NCI-H748 treated with DMSO at 0.1 percent for 48 hours (cell line): ENCODE measurements at regions not wholly inside any gene's neighbourhood (a gene's known extent, or its start where the extent isn't known, plus 50 kb on each side); places are given as distances from the start of the nearest gene placed in this dataset.

Experiments
- DNase-seq: peaks from one replicate; lab custom pipeline; 2025; lab: John Stamatoyannopoulos, UW

GRCh38 chr2:107312240-107312639, 426.3 kb upstream of the ST6GAL2 start:
- DNase-seq = no peak

- no peak for DNase-seq
These were observed 427.3 kb upstream of the ST6GAL2 start for GRCh38 chr2:107313316-107313715.

DNA sequence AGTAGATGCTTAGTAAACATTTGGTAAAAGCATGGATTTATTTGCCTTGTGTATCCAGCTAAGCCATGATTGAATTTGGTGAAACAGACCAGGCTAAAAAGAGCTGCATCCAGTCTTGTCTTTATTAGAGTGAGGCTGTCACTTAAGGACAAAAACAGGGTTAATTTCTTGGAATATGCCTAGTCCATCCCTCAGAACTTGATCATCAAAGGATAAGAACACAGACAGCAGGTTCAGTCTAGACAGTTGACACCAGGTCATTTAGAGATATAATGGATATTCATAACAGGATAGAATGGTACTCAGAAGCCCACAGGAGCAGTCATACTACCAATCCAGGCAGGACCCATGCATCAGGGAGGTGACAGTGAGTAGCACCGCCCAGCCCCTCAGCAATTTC, 434.9 kb upstream of the ST6GAL2 start:
- DNase-seq = no peak

- no peak for DNase-seq
These were observed 436.4 kb upstream of the ST6GAL2 start for GRCh38 chr2:107322416-107322815.

- DNase-seq = no peak
These were observed 438.1 kb upstream of the ST6GAL2 start for GRCh38 chr2:107323946-107324565.

DNA sequence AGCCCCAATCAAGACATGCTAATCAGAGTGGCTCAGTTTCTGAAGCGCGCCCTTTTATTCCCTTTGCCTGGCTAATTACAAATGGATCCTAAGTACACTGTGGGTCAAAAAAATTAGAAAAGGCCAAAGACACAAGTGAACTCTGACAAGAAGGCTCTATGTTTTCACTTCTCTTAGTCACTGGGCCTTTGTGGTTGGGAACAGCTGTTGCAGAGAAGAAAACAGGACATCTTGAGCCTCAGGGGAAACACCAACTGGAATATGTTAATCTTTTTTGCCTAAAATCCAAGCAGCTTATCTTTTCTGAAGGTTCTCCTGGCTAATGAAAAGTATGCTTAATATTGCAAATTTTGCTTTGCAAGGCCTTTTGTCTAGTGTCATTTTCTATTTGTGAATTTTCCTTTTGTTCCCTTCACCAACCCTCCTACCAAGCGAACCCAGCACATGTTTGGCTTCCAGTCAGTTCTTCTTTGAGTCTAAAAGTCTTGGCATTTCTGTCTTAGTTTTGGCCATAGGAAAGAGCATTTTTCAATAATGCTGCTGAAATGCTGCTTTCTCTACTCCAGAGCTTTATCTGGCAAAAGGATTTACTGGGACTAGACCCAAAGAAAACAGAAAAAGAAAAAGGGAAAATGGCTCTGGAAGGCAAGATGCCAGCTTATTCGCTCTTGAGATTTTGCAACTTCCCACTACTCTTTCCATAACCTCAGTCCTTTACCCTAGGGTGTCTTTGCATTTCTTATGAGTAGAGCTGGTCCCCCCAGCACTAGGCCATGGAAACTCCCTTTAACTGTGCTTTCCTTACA, 440.2 kb upstream of the ST6GAL2 start:
- DNase-seq = no peak

DNA sequence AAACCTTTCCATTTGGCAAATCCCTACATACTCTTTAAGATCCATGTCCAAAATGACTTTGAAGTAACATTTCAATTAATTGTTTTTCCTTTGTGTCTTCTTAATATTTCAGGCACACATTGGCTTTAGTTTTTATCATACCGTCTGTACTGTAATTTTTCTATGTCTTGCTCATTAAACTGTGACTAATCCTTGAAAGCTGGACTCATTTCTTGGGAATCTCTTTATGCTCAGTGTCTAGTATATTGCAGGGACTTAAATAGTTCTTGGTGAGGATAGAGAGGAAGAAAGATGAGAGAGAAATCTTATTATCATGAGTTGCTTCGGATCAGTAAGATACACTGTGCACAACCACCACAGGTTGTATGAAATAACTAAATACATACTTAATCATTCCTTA, 448.3 kb upstream of the ST6GAL2 start:
- DNase-seq = no peak

DNA sequence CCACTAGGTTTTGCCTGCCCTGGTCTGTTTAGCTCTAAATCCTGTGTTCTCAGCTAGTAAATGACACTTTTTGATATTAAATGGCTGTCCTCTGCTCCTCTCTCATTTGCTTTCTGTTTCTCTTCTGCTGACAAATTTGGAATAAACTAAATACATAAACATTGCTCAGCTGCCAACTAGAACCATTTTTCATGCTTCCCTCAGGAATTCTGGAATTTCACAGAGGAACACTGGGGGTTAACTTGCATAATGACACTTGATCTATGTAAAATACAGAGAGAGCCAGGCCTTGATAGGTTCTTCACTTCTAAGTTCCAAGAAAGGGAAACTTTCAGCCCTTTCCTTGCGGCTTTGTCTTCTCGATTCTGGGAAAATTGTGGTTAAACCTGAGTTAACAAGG, 450.6 kb upstream of the ST6GAL2 start:
- DNase-seq = no peak

DNA sequence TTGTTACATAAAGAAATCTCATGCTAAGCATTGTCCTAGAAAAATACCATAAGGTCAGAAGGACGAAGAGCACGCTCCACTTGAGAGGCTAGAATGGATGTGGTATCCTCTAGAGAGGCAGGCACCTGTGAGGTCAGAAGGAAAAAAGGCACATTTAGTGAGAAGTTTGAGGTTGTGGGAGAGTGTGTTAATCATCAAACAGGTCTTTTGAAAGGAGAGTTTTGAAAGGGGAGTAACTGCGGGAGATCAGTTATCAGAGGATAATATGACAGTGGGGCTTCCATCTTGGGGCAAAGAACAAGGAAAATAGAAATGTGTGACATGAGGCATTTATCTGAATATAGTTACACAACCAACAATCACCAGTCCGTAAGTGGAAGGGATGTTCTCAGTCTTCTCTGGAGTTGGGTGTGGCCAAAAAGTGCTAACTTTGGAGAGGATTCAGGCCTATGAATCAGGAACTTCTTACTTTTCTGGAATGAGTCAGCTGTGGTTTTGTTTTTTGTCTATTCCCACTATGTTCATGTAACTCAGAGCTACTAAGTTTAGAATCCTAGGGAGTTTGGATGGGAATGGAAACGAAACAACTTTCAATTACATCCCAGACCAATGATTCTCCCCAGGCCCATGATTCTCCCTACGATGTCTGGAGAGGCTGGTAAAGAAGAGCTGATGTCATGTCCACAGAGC, 451.4 kb upstream of the ST6GAL2 start:
- DNase-seq = no peak

GRCh38 chr2:107338059-107338458, 452.1 kb upstream of the ST6GAL2 start:
- no peak for DNase-seq

DNA sequence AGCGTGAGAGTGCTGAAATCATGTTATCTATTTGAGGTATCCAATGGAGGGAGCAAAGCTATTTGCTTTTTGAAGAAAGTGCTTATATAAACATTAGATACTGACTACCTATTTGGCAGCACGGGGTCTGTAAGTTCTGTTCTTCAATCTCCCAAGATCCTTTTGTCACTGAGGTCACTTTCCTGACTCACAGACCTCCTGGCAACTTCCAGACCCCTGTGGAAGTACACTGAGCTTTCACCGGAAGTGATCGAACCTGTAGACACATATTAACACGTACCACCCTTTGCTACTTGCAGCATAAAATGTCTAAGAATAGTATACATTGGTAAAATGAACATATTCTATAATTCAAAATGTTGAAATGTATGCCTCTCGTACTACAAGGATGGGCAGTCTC, 452.6 kb upstream of the ST6GAL2 start:
- no peak for DNase-seq

- no peak for DNase-seq
These were observed 455.0 kb upstream of the ST6GAL2 start for GRCh38 chr2:107340955-107341354.

GRCh38 chr2:107349329-107349728, 463.4 kb upstream of the ST6GAL2 start:
- DNase-seq = no peak

DNA sequence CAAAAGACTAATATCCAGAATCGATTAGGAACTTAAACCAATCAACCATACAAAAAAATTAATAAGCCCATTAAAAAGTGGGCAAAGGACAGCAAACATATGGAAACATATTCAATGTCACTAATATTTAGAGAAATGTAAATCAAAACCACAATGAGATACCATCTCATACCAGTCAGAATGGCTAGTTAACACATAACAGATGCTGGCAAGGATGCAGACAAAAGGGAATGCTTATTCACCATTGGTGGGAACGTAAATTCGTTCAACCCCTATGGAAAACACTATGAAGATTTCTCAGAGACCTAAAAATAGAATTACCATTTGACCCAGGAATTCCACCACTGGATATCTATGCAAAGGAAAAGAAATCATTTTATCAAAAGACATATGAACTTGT, 468.2 kb upstream of the ST6GAL2 start:
- DNase-seq = no peak

DNA sequence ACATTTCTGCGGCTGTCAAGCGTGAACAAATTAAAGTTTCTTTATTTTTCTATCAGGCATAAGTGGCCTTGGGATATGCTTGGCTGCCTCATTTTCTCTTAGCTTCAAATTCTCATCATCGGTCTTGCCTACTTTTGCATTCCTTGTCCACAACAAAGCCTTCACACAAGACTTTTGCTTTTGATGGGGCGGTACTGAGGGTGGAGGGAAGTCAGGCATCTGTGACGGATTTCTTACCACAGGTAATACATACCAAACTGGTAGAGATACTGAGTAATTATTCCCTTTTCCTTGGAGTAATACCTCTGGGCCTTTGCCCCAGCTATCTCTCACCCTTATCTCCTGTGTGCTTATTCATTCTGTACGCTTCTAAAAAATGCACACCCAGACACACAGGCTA, 468.3 kb upstream of the RGPD4 start:
- DNase-seq = no peak

GRCh38 chr2:107359021-107359420, 467.7 kb upstream of the RGPD4 start:
- no peak for DNase-seq

DNA sequence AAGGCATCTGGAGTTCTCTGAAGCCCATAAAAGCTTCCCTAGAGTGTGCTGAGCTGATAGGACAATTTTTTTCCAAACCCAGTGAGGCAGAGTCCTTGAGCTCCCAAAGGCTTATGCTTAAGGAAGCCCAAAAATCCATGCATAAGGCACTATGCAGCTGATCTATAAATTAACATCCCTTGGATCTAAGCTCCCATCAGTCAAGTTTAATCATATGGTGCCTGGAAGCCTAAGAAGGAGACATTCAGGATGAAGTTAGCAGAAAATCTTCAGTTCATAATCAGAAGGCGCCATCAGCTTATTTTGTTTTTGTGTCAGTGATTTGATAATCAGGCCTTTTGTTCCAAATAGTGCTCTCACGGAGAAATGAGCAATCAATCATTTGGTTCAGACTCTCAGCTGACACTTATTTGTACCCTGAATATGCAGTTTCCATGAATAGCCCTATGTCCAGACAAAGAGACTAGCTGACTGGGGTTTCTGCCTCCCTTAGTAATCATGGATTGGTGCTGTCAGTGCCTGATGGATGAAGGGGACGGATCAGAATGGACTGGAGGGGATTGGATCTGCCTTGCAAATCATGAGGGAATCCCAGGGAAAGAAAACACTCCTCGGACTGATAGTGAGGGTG, 464.8 kb upstream of the RGPD4 start:
- DNase-seq = no peak

DNA sequence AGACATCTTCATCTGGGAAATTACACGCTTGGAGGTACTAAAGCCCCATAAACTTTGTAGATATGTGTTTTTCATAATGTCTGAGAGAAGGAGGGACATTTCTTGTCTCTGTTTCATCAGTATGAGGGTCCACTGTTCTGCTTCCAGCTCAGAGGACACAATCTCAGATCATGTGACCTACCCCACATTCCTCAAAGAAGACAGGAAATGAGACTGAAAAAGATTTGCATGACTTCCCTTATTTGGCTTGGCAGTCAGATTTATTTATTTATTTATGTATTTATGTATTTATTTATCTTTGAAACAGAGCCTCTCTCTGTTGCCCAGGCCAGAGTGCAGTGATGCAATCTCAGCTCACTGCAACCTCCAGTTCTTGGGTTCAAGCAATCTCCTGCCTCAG, 463.7 kb upstream of the RGPD4 start:
- no peak for DNase-seq

DNA sequence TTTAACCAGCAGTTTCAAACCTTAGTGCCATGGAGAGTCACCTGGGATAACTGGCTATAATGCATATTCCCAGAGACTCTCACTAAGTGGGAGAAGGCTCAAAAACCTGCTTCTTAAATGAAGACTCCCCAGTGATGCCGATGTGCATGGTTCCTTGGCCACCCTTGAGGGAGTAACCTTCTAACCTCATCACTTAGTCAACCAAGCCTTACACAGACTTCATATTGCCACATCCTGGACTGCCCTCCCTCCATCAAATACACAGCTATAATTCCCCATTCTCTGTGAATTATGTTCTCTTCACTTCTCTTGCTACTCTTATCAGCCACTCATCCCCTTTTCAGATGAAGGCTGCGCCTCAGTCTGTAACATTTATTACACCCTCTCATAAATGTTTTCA, 462.9 kb upstream of the RGPD4 start:
- DNase-seq = no peak

DNA sequence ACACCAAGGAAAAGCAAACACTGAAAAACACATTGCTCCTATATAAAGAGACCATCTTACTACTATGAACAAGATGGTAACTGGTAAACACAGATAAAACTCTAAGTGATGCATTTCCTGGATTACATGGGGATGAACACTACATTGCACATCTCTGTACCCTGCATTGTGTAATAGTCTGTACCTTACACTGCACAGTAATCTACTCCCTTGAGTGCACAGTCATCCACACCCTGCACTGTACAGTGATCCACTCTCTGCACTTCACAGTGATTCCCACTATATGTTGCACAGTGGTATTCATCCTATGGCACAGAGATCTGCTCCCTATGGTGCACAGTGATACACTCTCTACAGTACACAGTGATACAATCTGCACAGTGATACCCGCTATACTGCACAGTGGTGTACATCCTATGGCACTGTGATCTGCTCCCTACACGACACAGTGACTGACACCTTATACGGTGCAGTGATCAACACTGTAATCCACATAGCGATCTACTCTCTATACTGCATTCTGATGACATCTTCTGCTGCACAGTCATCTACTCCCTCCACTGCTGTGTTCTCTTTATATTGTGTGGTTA, 462.2 kb upstream of the RGPD4 start:
- DNase-seq = no peak

DNA sequence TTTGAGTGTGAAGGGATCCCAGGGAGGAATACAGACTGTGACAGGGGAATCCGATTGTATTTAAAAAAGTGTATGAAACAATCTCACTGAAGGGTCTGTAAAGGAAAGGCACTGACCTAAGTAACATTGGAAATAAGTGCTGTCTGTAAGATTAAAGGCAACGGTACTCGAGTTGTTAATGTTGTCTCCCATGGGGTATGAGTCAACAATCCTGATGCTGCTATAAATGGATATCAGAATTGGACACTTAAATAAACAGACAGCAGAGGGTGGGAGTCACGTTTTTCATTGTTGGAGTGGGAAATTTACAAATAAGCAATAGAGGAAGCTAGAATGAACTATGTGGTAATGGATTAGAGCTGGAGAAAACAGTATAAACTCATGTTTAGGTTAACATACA, 452.4 kb upstream of the RGPD4 start:
- DNase-seq = peak; percentile 32

DNA sequence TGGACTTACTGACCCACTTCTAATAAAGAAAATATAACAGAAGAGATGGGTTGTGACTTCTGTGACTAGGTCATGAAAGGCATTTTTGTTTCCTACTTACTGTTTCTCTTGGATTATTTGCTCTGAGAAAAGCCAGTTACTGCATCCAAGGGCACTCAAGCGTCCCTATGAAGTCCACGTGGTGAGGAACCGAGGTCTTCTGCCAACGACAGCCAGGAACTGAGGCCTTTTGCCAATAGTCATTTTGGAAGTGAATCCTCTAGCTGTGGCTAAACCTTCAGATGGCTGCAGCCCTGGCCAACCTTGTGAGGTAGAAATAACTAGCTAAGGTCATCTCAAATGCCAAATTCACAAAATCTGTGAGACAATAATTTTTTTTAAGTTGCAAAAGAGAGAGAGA, 449.8 kb upstream of the RGPD4 start:
- DNase-seq = no peak
